Stimulated activated CD4-positive, alpha-beta T cell treated with anti-CD3 and anti-CD28 coated beads, Interleukin-4, amount 100 ng/mL, for 1 hour (primary cell): ENCODE measurements at regions not wholly inside any gene's neighbourhood (a gene's known extent, or its start where the extent isn't known, plus 50 kb on each side); places are given as distances from the start of the nearest gene placed in this dataset.
"Not testable (repeated sequence)": the region's sequence is repeated elsewhere in the genome, so short reads cannot be mapped to it uniquely, and the experiment has no call there.

Source experiments
- DNase-seq: peaks from one replicate; pipeline ENCODE4 v3.0.0-alpha.2; 2020

GRCh38 chr2:62325398-62325797 lies 129.5 kb downstream of the B3GNT2 start:
- no peak for DNase-seq

DNA sequence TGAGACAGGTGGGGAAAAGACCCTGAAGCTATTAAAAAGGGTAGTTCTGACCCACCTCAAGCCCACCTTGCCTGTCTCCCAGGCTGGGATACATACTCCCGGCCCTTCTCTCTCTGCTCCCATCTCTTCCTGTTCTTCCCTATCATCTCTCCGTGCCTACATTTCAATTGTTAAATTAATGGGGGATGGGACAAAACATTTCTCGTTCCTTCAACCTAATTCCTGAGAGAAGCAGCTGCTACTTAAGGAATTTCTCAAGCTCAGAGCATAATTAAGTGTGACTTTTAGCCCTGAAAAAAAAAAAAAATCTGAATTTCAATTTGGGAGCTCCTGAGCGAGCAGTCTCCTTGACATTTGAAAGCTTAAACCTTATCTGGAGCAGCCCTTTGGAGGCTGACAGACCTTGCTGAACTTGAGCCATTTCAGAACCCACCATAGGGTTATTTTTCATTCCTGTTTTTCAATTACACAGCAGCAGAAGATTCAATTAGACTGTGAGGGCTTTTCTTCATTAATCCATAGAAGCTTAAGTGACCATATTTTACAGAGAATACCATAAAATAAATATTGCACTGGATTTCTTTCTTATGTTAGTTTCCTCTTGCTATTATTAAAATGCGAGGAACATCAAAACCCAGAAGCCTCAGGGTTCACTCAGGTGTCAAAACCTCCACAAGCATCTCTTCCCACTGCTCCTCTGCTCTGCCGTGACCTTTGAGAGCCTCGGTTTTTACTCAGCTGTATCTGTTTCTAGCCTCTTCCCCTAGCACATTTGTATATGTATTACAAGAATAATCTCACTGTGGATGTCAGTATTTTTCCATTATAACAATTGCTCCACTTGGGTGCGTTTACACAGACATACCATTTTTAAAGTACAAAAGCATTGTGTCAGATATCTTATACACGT lies 125.7 kb downstream of the B3GNT2 start:
- DNase-seq: no peak

GRCh38 chr2:62320657-62321357 lies 124.9 kb downstream of the B3GNT2 start:
- no peak for DNase-seq

DNA sequence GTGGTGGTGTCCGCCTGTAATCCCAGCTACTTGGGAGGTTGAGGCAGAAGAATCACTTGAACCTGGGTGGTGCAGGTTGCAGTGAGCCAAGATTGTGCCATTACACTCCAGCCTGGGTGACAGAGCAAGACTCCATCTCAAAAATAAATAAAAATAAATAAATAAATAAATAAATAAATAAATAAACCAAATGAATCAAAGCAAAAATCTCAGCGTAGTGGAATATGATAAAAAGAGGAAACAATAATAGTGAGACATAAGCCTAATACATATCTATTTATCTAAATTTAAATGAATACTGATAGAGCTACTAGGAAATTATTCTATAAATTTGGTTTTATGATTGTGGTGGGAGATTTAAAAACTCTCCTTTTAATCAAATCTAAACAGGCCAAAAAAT lies 124.2 kb downstream of the B3GNT2 start:
- DNase-seq: not testable (repeated sequence)

- no peak for DNase-seq
Measured at GRCh38 chr2:62319070-62319469, 123.2 kb downstream of the B3GNT2 start.

- DNase-seq: no peak
Measured at GRCh38 chr2:62315476-62315875, 119.6 kb downstream of the B3GNT2 start.

GRCh38 chr2:62314291-62314690 lies 118.4 kb downstream of the B3GNT2 start:
- no peak for DNase-seq

GRCh38 chr2:62313449-62314227 lies 117.7 kb downstream of the B3GNT2 start:
- no peak for DNase-seq

- peak; percentile 12 for DNase-seq
Measured at GRCh38 chr2:62309465-62310091, 113.7 kb downstream of the B3GNT2 start.

GRCh38 chr2:62309081-62309464 lies 113.2 kb downstream of the B3GNT2 start:
- DNase-seq: no peak

- no peak for DNase-seq
Measured at GRCh38 chr2:62307469-62308389, 111.8 kb downstream of the B3GNT2 start.

DNA sequence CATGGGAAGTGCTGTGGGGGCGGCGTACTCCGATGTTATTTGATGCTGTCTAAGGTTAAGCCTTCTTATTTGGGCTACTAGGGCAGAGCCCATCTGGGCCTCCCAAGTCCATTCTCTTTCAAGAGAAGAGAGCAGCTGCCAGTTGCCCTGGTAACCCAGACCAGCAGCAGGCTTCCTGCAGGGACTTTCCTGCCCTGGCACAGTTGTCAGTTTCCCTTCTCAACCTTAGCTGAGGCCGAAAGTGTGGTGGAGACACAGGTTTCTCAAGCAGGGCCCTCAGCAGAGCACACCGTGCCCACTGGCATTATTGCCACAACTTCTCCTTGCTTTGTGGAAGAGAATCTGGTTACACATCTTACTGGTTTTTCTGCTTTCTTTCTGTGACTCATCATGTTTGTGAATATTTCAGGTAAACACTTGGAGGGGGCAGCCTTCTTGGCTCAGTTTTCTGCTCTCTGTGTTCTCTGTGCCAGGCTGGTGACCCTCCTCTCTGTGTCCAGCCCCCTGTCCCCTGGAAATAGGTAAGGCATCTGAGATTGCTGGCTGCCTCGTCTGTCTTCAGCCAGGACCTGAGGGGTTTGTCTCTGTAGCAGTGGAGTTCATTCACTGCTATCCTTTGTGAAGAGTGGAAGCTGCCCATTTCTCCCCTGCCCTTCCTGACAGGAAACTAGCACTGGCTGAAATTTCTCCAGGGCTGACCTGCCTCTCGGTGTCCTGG lies 111.0 kb downstream of the B3GNT2 start:
- peak; percentile 17 for DNase-seq

- DNase-seq: peak; percentile 55
Measured at GRCh38 chr2:62305421-62306176, 109.7 kb downstream of the B3GNT2 start.

- DNase-seq: peak; percentile 18
Measured at GRCh38 chr2:62304429-62305417, 108.8 kb downstream of the B3GNT2 start.

GRCh38 chr2:62303788-62304187 lies 107.9 kb downstream of the B3GNT2 start:
- DNase-seq: no peak

GRCh38 chr2:62302631-62303435 lies 106.9 kb downstream of the B3GNT2 start:
- DNase-seq: no peak

GRCh38 chr2:62300925-62301324 lies 105.0 kb downstream of the B3GNT2 start:
- no peak for DNase-seq

DNA sequence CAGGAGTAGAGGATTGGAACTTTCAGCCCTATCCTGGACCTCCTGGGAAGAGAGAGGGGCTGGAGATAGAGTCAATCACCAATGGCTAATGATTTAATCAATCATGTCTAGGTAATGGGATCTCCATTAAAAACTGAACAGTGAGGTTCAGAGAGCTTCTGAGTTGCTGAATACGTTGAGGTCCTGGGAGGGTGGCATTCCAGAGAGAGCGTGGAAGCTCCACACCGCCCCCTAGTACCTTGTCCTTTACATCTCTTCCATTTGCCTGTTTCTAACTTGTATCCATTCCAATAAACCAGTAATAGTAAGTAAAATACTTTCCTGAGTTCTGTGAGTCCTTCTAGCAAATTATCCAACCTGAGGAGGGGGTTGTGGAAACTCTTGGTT lies 101.7 kb downstream of the B3GNT2 start:
- DNase-seq: no peak
